Endothelial cell of umbilical vein (primary cell): ENCODE measurements at regions not wholly inside any gene's neighbourhood (a gene's known extent, or its start where the extent isn't known, plus 50 kb on each side); places are given as distances from the start of the nearest gene placed in this dataset.

Experiments
- BruUV-seq: library from RNA; stranded (reverse); fragments of 400-500 nt; replicated peaks from 2 replicates; lab custom pipeline; 2021; lab: Mats Ljungman, UMichigan
- CTCF ChIA-PET: fragments of 300-600, 350-600 bp; sonication (Branson Sonifier 250); formaldehyde crosslinking; loops from one replicate; lab custom pipeline; 2021; ENCODE audit warnings: antibody characterized with exemption, inconsistent platforms; lab: Charles Lee
- POLR2A ChIA-PET: fragments of 300-600, 350-600 bp; sonication (Branson Sonifier 250); formaldehyde crosslinking; loops from one replicate; lab custom pipeline; 2021; ENCODE audit warnings: antibody characterized with exemption, inconsistent platforms; lab: Charles Lee
- DNase-seq: peaks from one replicate; pipeline ENCODE4 v3.0.0-alpha.2; 2011; ENCODE audit warnings: low read depth, low spot score
- FAIRE-seq: peaks from 2 replicates; lab custom pipeline; 2011; peaks lifted over from hg19 to GRCh38; lab: Jason Lieb, UNC
- H2AFZ ChIP-seq: 2 replicates; pipeline ENCODE4 v1.6.0; 2012; ENCODE audit warnings: low read depth, low read length, control low read depth, inconsistent platforms
- H3K27ac ChIP-seq: 2 replicates; pipeline ENCODE4 v1.5.1; 2011; ENCODE audit warnings: low read depth, mild to moderate bottlenecking, control low read depth, low read length, moderate library complexity; ENCODE audit not compliant: insufficient read depth
- H3K27me3 ChIP-seq, 2 experiments: 2 replicates each; pipeline versions ENCODE4 v1.6.0 to v1.6.1; 2011; ENCODE audit warnings: low read length in 2 of 2, mixed read lengths in 1 of 2; ENCODE audit not compliant: control insufficient read depth in 2 of 2, insufficient read depth in 2 of 2
- H3K36me3 ChIP-seq, 2 experiments: 2 replicates in 1 of 2; 3 replicates in 1 of 2; pipeline ENCODE4 v1.5.1; 2011; ENCODE audit warnings: low read length in 2 of 2, mild to moderate bottlenecking in 1 of 2, moderate library complexity in 1 of 2; ENCODE audit not compliant: control insufficient read depth in 2 of 2, insufficient read depth in 2 of 2; ENCODE audit errors: extremely low read depth in 1 of 2
- H3K4me1 ChIP-seq: 3 replicates; pipeline ENCODE4 v1.5.1; 2011; ENCODE audit warnings: mild to moderate bottlenecking, low read length; ENCODE audit not compliant: control insufficient read depth, insufficient read depth; ENCODE audit errors: extremely low read depth
- H3K4me2 ChIP-seq: 2 replicates; pipeline ENCODE4 v1.6.1; 2011; ENCODE audit warnings: low read length, control low read depth, mixed read lengths; ENCODE audit not compliant: insufficient read depth
- H3K4me3 ChIP-seq, 3 experiments: fragments of 200-600 bp in 1 of 3; sonication (generic), shearing (Covaris generic) in 1 of 3; replicated peaks in 1 of 3; 2 replicates each; pipeline ENCODE4 v1.5.1; 2011 to 2016; ENCODE audit warnings: control low read depth in 3 of 3, low read length in 3 of 3, mild to moderate bottlenecking in 2 of 3, inconsistent platforms in 1 of 3, low read depth in 1 of 3, moderate library complexity in 1 of 3; ENCODE audit not compliant: insufficient read depth in 1 of 3
- H3K79me2 ChIP-seq: 2 replicates; pipeline ENCODE4 v1.6.0; 2012; ENCODE audit warnings: low read length, inconsistent platforms; ENCODE audit not compliant: control insufficient read depth, insufficient read depth
- H3K9ac ChIP-seq: replicated peaks from 2 replicates; pipeline ENCODE3; 2011; ENCODE audit warnings: low read length, control low read depth; ENCODE audit not compliant: insufficient read depth; ENCODE audit errors: extremely low read depth
- H3K9me1 ChIP-seq: replicated peaks from 3 replicates; pipeline ENCODE4 v1.6.0; 2011; ENCODE audit warnings: mild to moderate bottlenecking, low read length; ENCODE audit not compliant: control insufficient read depth, insufficient read depth; ENCODE audit errors: extremely low read depth
- H3K9me3 ChIP-seq: replicated peaks from 2 replicates; pipeline ENCODE4 v1.5.1; 2012; ENCODE audit warnings: low read length, inconsistent platforms; ENCODE audit not compliant: control insufficient read depth, insufficient read depth
- H4K20me1 ChIP-seq: replicated peaks from 2 replicates; pipeline ENCODE3; 2011; ENCODE audit warnings: mild to moderate bottlenecking, low read length; ENCODE audit not compliant: control insufficient read depth, insufficient read depth; ENCODE audit errors: extremely low read depth
- CTCF ChIP-seq, 2 donors: IDR thresholded peaks; 1 replicate in 1 of 2; 2 replicates in 1 of 2; pipeline ENCODE4 v1.5.1; 2011; ENCODE audit warnings: low read length in 2 of 2, mild to moderate bottlenecking in 2 of 2, moderate library complexity in 2 of 2, control low read depth in 1 of 2, inconsistent platforms in 1 of 2, low read depth in 1 of 2; ENCODE audit not compliant: insufficient read depth in 1 of 2; ENCODE audit errors: extremely low read depth in 1 of 2
- EZH2 ChIP-seq: IDR thresholded peaks from 2 replicates; pipeline ENCODE4 v1.6.1; 2012; ENCODE audit warnings: borderline replicate concordance, low read depth, mild to moderate bottlenecking, moderate library complexity, low read length, inconsistent platforms; ENCODE audit not compliant: severe bottlenecking
- FOS ChIP-seq: IDR thresholded peaks from 2 replicates; pipeline ENCODE4 v1.6.1; 2011; ENCODE audit warnings: mild to moderate bottlenecking, low read length, moderate library complexity, borderline replicate concordance; ENCODE audit not compliant: insufficient read depth
- GATA2 ChIP-seq: IDR thresholded peaks from 2 replicates; pipeline ENCODE4 v1.7.0; 2011; ENCODE audit warnings: low read depth, mild to moderate bottlenecking, moderate library complexity, mixed read lengths, low read length; ENCODE audit not compliant: insufficient read length, insufficient read depth
- JUN ChIP-seq: IDR thresholded peaks from 2 replicates; pipeline ENCODE4 v1.6.1; 2011; ENCODE audit warnings: borderline replicate concordance, low read depth; ENCODE audit not compliant: insufficient read length, insufficient read depth
- MYC ChIP-seq: IDR thresholded peaks from one replicate; pipeline ENCODE4 v1.6.1; 2011; ENCODE audit warnings: mild to moderate bottlenecking, low read depth, low read length
- POLR2A ChIP-seq: IDR thresholded peaks from 2 replicates; pipeline ENCODE4 v1.6.1; 2012; ENCODE audit warnings: low read depth, mild to moderate bottlenecking, control low read depth, low read length
- POLR2AphosphoS5 ChIP-seq: IDR thresholded peaks from 2 replicates; pipeline ENCODE4 v1.6.1; 2012; ENCODE audit warnings: low read depth, mild to moderate bottlenecking, control low read depth, low read length, moderate library complexity; ENCODE audit not compliant: insufficient read depth
- dilution Hi-C: fragments of 300-500 bp; cut with MboI; formaldehyde crosslinking; loops from one replicate; pipeline ENCODE4 v1.15.0; 2019; ENCODE audit warnings: low sequenced_read_pairs; ENCODE audit not compliant: extremely low pct_ligation_motif_present
- intact Hi-C: fragments of 100-400 bp; cut with micrococcal nuclease; formaldehyde crosslinking; loops from one replicate; pipeline ENCODE4 v1.10.0; 2022
- TF ChIP-seq, protein P1 (sequence below): IDR thresholded peaks from 2 replicates; pipeline ENCODE4 v1.6.1; 2011; ENCODE audit not compliant: insufficient read depth, insufficient read length

DNA sequence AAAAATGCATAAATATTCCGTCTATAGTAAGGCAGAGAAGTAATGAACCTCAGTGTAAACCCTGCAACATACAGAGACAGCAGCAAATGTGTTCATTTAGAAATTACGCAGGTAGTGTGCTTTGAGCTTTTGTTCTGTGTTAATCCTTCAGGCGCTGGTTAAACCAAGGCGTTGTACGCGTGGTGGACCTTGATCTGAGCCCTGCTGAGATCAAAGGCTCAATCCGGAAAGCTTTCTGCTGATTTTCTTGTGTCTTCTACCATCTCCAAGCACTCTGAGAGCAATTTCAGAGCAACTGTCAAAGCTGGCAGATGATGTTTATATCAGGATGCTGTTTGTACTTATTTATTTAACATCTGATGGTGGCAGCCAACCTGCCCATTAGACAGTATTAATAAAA, 382.8 kb downstream of the CDH26 start:
- ChIA-PET POLR2A (no interaction called here), CTCF (no interaction called here)
- no peaks in the 10 kb centered on the region for H3K4me1 ChIP-seq
- H3K27ac ChIP-seq: no peak overlapping the region
- H4K20me1 ChIP-seq: no peaks in the 10 kb centered on the region
- H3K4me2 ChIP-seq: no peak overlapping the region
- H3K4me3 ChIP-seq: no peak overlapping the region
- H3K27me3 ChIP-seq: no peaks in the 10 kb centered on the region
- H3K79me2 ChIP-seq: no peaks in the 10 kb centered on the region
- H3K9ac ChIP-seq: no peak overlapping the region
- no peak overlapping the region for H2AFZ ChIP-seq
- intact Hi-C loops: no loop called here
- TF ChIP-seq POLR2AphosphoS5 (no peak), POLR2A (no peak), MYC (no peak), JUN (no peak)
- H3K9me3 ChIP-seq: peaks cover 12% of the 10 kb centered on the region
- BruUV-seq: no TSS peak
- DNase-seq (no peak), FAIRE-seq (no peak)
- H3K9me1 ChIP-seq: no peaks in the 10 kb centered on the region
- no peaks in the 10 kb centered on the region for H3K36me3 ChIP-seq
- dilution Hi-C loops: no loop called here

DNA sequence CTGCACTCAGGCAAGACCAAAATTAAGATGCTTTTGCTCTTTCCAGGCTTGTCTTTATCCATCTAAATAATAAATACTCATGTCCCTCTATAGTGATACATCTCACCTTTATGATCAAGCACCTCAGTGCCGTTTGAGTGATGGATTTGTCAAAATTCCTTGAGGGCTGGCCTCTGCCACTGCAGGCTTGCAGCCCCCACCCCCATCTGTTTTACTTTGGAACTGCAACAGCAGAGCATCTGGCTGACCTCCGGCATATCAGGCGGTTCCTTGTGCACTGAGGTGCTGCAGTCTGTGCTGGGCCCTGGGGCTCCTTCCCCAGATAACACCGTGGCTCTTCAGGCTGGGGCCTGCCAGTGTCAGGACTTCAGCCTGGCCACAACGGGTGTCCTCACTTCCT, 386.9 kb downstream of the CDH26 start:
- H3K79me2 ChIP-seq: no peaks in the 10 kb centered on the region
- ChIA-PET CTCF (no interaction called here), POLR2A (no interaction called here)
- FAIRE-seq: no peak
- no peaks in the 10 kb centered on the region for H4K20me1 ChIP-seq
- no peaks in the 10 kb centered on the region for H3K27me3 ChIP-seq
- H3K4me2 ChIP-seq: no peak overlapping the region
- no peaks in the 10 kb centered on the region for H3K36me3 ChIP-seq
- dilution Hi-C loops (no loop called here), intact Hi-C loops (no loop called here)
- no peak overlapping the region for H2AFZ ChIP-seq
- no peak overlapping the region for H3K27ac ChIP-seq
- TF ChIP-seq JUN (no peak), GATA2 (no peak), MYC (no peak), FOS (no peak), EZH2 (no peak), CTCF (IDR thresholded peaks at IDR 0.05; ENCODE audit: extremely low read depth in 1 of 2, insufficient read depth in 1 of 2, low read depth in 1 of 2, low read length in 2 of 2) (no peak), POLR2A (no peak), POLR2AphosphoS5 (no peak)
- TF ChIP-seq, protein P1, sequence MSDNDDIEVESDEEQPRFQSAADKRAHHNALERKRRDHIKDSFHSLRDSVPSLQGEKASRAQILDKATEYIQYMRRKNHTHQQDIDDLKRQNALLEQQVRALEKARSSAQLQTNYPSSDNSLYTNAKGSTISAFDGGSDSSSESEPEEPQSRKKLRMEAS: no peak
- H3K4me3 ChIP-seq: no peak overlapping the region
- H3K4me1 ChIP-seq: no peaks in the 10 kb centered on the region
- no peak for DNase-seq
- H3K9ac ChIP-seq: no peak overlapping the region
- peaks cover 9% of the 10 kb centered on the region for H3K9me3 ChIP-seq
- no peaks in the 10 kb centered on the region for H3K9me1 ChIP-seq
- no TSS peak for BruUV-seq
